CD4-positive, alpha-beta T cell (primary cell): ENCODE measurements at regions not wholly inside any gene's neighbourhood (a gene's known extent, or its start where the extent isn't known, plus 50 kb on each side); places are given as distances from the start of the nearest gene placed in this dataset.

Experiments used
- ATAC-seq: fragments of 200-7000 bp; cut with Tn5 transposase; one replicate; pipeline ENCODE4 v1.10.0; 2022; ENCODE audit warnings: mild to moderate bottlenecking; ENCODE audit not compliant: poor library complexity
- CTCF ChIA-PET: fragments of 350-600 bp; sonication (Branson Sonifier 250); formaldehyde crosslinking; loops from one replicate; lab custom pipeline; 2021; ENCODE audit warnings: antibody characterized with exemption, inconsistent platforms; lab: Charles Lee
- POLR2A ChIA-PET: fragments of 350-600 bp; sonication (Branson Sonifier 250); formaldehyde crosslinking; loops from one replicate; lab custom pipeline; 2021; ENCODE audit warnings: antibody characterized with exemption, inconsistent platforms; lab: Charles Lee
- DNase-seq, 14 experiments: peaks; one replicate each; pipeline ENCODE4 v3.0.0-alpha.2; 2013 to 2020; ENCODE audit warnings: mixed read lengths in 2 of 14
- H3K27ac ChIP-seq, 2 donors: one replicate each; pipeline versions ENCODE4 v1.5.1 to v1.7.0; 2013; ENCODE audit warnings: low read length in 2 of 2, low read depth in 1 of 2, mild to moderate bottlenecking in 1 of 2
- H3K27me3 ChIP-seq, 2 experiments: 1 replicate in 1 of 2; 2 replicates in 1 of 2; pipeline versions ENCODE4 v1.6.1 to v1.7.0; 2013; ENCODE audit warnings: low read length in 2 of 2, control low read depth in 1 of 2, mild to moderate bottlenecking in 1 of 2, moderate library complexity in 1 of 2; ENCODE audit not compliant: insufficient read depth in 2 of 2, control insufficient read depth in 1 of 2
- H3K36me3 ChIP-seq: one replicate; pipeline ENCODE4 v1.6.1; 2013; ENCODE audit warnings: low read length, control low read depth; ENCODE audit not compliant: insufficient read depth
- H3K4me1 ChIP-seq: one replicate; pipeline ENCODE4 v1.6.1; 2013; ENCODE audit warnings: low read length, control low read depth; ENCODE audit not compliant: insufficient read depth
- H3K4me3 ChIP-seq: one replicate; pipeline ENCODE4 v1.5.1; 2013; ENCODE audit warnings: mild to moderate bottlenecking, low read length, moderate library complexity
- H3K9me3 ChIP-seq, 2 experiments: 1 replicate in 1 of 2; 2 replicates in 1 of 2; pipeline versions ENCODE4 v1.6.1 to v1.7.0; 2013; ENCODE audit warnings: low read length in 2 of 2, mild to moderate bottlenecking in 2 of 2, control low read depth in 1 of 2, moderate library complexity in 1 of 2; ENCODE audit not compliant: control insufficient read depth in 1 of 2, insufficient read depth in 1 of 2
- H3K27ac Mint-ChIP-seq: one replicate; pipeline ENCODE4 v1.8.0; 2020; ENCODE audit warnings: mixed read lengths
- H3K27me3 Mint-ChIP-seq: one replicate; pipeline ENCODE4 v1.8.0; 2021; ENCODE audit warnings: mixed read lengths
- H3K36me3 Mint-ChIP-seq: one replicate; pipeline ENCODE4 v1.8.0; 2021; ENCODE audit warnings: low read depth, mixed read lengths
- H3K4me1 Mint-ChIP-seq: one replicate; pipeline ENCODE4 v1.8.0; 2021; ENCODE audit warnings: low read depth, mixed read lengths
- H3K4me3 Mint-ChIP-seq: one replicate; pipeline ENCODE4 v1.8.0; 2020; ENCODE audit warnings: mild to moderate bottlenecking, mixed read lengths
- H3K9me3 Mint-ChIP-seq: one replicate; pipeline ENCODE4 v1.8.0; 2020; ENCODE audit warnings: mixed read lengths
- CTCF ChIP-seq: fragments of 200-600 bp; IDR thresholded peaks from one replicate; pipeline ENCODE4 v1.8.0; 2022; ENCODE audit warnings: antibody characterized with exemption, mild to moderate bottlenecking
- intact Hi-C, 2 experiments: fragments of 100-400 bp; cut with DNase I in 1 of 2; cut with micrococcal nuclease in 1 of 2; formaldehyde crosslinking; loops; one replicate each; pipeline versions ENCODE4 v1.15.1 to v1.9.0; 2023 to 2025; cut with DNase I, micrococcal nuclease

GRCh38 chr4:13912966-13913365 lies 285.4 kb upstream of the BOD1L1 start:
- Histone ChIP-seq H3K27ac (no peak overlapping the region), H3K9me3 (no peaks in the 10 kb centered on the region), H3K27me3 (no peaks in the 10 kb centered on the region), H3K4me1 (no peaks in the 10 kb centered on the region), H3K36me3 (no peaks in the 10 kb centered on the region), H3K4me3 (no peak overlapping the region)
- no peak for DNase-seq
- no peaks in the 10 kb centered on the region for H3K36me3 Mint-ChIP-seq
- POLR2A ChIA-PET, result no interaction called here
- peaks cover 5% of the 10 kb centered on the region for H3K27me3 Mint-ChIP-seq
- CTCF ChIA-PET, result no interaction called here
- intact Hi-C loops, result loop anchor here in 1 of 2 experiments (10.0 kb wide), 1 partner anchor 742 kb away; no protein-coding TSS in a partner anchor
- no peak overlapping the region for H3K27ac Mint-ChIP-seq
- TF ChIP-seq CTCF, result no peak
- no peak overlapping the region for H3K4me3 Mint-ChIP-seq
- H3K9me3 Mint-ChIP-seq, result no peaks in the 10 kb centered on the region
- no peaks in the 10 kb centered on the region for H3K4me1 Mint-ChIP-seq
- no peak for ATAC-seq

GRCh38 chr4:13917015-13917414 lies 289.5 kb upstream of the BOD1L1 start:
- Mint-ChIP-seq H3K27ac (no peak overlapping the region), H3K4me3 (no peak overlapping the region), H3K4me1 (no peaks in the 10 kb centered on the region), H3K9me3 (no peaks in the 10 kb centered on the region), H3K36me3 (no peaks in the 10 kb centered on the region), H3K27me3 (peaks cover 14% of the 10 kb centered on the region)
- H3K4me3 ChIP-seq, result no peak overlapping the region
- no peak overlapping the region for H3K27ac ChIP-seq
- no peaks in the 10 kb centered on the region for H3K36me3 ChIP-seq
- ATAC-seq (no peak), DNase-seq (no peak)
- CTCF ChIA-PET, result no interaction called here
- intact Hi-C loops, result loop anchor here in 1 of 2 experiments (10.0 kb wide), 1 partner anchor 738 kb away; no protein-coding TSS in a partner anchor
- H3K27me3 ChIP-seq, result no peaks in the 10 kb centered on the region
- POLR2A ChIA-PET, result no interaction called here
- no peak for TF ChIP-seq CTCF
- H3K9me3 ChIP-seq, result no peaks in the 10 kb centered on the region
- no peaks in the 10 kb centered on the region for H3K4me1 ChIP-seq

- CTCF ChIA-PET, result no interaction called here
- no peak for ATAC-seq
Measured at GRCh38 chr4:13918110-13918509, 290.6 kb upstream of the BOD1L1 start.

More at GRCh38 chr4:13918110-13918509, 290.6 kb upstream of the BOD1L1 start:
- Histone ChIP-seq H3K4me1 (no peaks in the 10 kb centered on the region), H3K4me3 (no peak overlapping the region), H3K9me3 (no peaks in the 10 kb centered on the region), H3K36me3 (no peaks in the 10 kb centered on the region), H3K27me3 (no peaks in the 10 kb centered on the region), H3K27ac (no peak overlapping the region)
- intact Hi-C loops, result loop anchor here in 1 of 2 experiments (10.0 kb wide), 1 partner anchor 737 kb away; no protein-coding TSS in a partner anchor
- no peaks in the 10 kb centered on the region for H3K4me1 Mint-ChIP-seq
- H3K27ac Mint-ChIP-seq, result no peak overlapping the region
- no peak for TF ChIP-seq CTCF
- no peaks in the 10 kb centered on the region for H3K36me3 Mint-ChIP-seq
- H3K4me3 Mint-ChIP-seq, result no peak overlapping the region
- POLR2A ChIA-PET, result no interaction called here
- H3K27me3 Mint-ChIP-seq, result peaks cover 14% of the 10 kb centered on the region
- no peaks in the 10 kb centered on the region for H3K9me3 Mint-ChIP-seq
- DNase-seq, result no peak
